ENCODE measurements at regions not wholly inside any gene's neighbourhood (a gene's known extent, or its start where the extent isn't known, plus 50 kb on each side); places are given as distances from the start of the nearest gene placed in this dataset.

DNA sequence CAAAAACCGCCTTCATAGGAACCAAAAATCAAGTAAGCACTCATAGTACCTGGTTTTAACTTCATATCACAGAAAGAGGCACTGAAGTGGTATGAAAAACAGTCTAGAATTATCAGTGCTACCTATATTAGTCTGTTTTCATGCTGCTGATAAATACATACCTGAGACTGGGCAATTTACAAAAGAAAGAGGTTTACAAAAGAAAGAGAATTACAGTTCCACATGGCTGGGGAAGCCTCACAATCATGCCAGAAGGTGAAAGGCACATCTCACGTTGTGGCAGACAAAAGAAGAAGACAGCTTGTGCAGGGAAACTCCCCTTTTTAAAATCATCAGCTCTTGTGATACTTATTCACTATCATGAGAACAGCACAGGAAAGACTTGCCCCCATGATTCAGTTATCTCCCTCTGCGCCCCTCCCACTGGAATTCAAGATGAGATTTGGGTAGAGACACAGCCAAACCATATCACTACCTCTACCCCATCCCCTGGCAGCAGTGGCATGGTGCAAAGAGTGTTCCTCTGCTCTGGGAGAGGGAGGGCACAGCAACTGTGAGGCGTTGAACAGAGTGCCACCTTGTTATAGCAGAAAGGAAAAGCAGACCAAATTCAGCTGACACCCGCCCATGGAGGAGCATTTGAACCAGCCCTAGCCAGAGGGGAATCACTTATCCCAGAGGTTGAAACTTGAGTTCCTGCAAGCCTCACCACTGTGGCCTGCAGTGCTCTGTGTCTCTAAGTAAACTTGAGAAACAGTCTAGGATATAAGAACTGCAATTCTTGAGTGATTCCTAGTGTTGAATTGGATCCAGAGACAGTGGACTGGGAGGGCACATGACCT is 61.9 kb upstream of the PTPRZ1 start:
- DNase-seq: no peak
- Histone ChIP-seq H3K4me1 (no peaks in the 10 kb centered on the region), H3K4me3 (no peak overlapping the region), H3K27ac (no peak overlapping the region), H3K27me3 (no peaks in the 10 kb centered on the region), H3K36me3 (no peaks in the 10 kb centered on the region), H3K9me3 (peaks cover 0 to 4% (median 0%) of the 10 kb centered on the region in 4 donors)
- TF ChIP-seq, protein P1, sequence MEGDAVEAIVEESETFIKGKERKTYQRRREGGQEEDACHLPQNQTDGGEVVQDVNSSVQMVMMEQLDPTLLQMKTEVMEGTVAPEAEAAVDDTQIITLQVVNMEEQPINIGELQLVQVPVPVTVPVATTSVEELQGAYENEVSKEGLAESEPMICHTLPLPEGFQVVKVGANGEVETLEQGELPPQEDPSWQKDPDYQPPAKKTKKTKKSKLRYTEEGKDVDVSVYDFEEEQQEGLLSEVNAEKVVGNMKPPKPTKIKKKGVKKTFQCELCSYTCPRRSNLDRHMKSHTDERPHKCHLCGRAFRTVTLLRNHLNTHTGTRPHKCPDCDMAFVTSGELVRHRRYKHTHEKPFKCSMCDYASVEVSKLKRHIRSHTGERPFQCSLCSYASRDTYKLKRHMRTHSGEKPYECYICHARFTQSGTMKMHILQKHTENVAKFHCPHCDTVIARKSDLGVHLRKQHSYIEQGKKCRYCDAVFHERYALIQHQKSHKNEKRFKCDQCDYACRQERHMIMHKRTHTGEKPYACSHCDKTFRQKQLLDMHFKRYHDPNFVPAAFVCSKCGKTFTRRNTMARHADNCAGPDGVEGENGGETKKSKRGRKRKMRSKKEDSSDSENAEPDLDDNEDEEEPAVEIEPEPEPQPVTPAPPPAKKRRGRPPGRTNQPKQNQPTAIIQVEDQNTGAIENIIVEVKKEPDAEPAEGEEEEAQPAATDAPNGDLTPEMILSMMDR (IDR thresholded peaks at IDR 0.05): no peak
- no peak for TF ChIP-seq POLR2A (IDR thresholded peaks at IDR 0.05)

DNA sequence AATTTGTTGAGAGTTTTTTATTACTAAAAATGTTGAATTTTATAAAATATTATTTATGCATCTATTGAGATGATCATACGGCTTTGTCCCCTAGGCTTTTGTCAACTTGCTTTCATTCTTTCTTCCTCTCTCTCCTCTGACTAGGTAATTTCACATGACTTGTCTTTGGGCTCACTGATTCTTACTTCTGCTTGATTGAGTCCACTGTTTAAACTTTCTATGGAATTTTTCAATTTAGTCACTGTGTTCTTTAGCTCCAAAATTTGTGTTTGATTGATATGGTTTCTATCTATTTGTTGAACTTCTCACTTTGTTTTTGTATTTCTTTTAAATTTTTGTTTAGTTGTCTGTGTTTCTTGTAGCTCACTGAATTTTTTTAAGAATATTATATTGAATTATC is 65.9 kb upstream of the PTPRZ1 start:
- DNase-seq: no peak
- Histone ChIP-seq H3K4me3 (no peak overlapping the region), H3K36me3 (no peaks in the 10 kb centered on the region), H3K27ac (no peak overlapping the region), H3K27me3 (no peaks in the 10 kb centered on the region), H3K9me3 (peaks cover 0 to 4% (median 0%) of the 10 kb centered on the region in 4 donors), H3K4me1 (no peaks in the 10 kb centered on the region)
- TF ChIP-seq POLR2A (IDR thresholded peaks at IDR 0.05): no peak
- TF ChIP-seq, protein P1 (IDR thresholded peaks at IDR 0.05): no peak

DNA sequence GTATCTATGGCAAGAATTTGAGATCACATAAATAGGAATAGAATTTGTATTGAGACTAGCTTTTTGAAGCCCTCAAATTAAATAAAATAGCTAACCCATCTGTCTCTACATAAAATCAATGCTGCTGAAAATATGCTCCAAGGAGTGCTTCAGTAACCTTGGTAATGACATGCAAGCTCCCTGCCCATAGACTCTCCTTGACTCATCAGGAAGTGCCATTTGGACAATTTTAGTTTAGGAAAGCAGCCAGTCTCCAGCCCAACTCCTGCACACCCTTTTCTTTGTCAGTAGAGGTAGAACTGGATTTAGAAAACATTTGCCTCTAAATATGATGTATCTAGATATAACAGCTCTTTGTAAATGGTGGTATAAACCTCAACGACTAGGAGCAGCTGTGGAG is 69.9 kb upstream of the PTPRZ1 start:
- Histone ChIP-seq H3K4me1 (no peaks in the 10 kb centered on the region), H3K27ac (no peak overlapping the region), H3K4me3 (no peak overlapping the region), H3K27me3 (no peaks in the 10 kb centered on the region), H3K36me3 (no peaks in the 10 kb centered on the region), H3K9me3 (peaks cover 0 to 4% (median 0%) of the 10 kb centered on the region in 4 donors)
- TF ChIP-seq, protein P1 (IDR thresholded peaks at IDR 0.05): no peak
- no peak for TF ChIP-seq POLR2A (IDR thresholded peaks at IDR 0.05)
- DNase-seq: no peak

DNA sequence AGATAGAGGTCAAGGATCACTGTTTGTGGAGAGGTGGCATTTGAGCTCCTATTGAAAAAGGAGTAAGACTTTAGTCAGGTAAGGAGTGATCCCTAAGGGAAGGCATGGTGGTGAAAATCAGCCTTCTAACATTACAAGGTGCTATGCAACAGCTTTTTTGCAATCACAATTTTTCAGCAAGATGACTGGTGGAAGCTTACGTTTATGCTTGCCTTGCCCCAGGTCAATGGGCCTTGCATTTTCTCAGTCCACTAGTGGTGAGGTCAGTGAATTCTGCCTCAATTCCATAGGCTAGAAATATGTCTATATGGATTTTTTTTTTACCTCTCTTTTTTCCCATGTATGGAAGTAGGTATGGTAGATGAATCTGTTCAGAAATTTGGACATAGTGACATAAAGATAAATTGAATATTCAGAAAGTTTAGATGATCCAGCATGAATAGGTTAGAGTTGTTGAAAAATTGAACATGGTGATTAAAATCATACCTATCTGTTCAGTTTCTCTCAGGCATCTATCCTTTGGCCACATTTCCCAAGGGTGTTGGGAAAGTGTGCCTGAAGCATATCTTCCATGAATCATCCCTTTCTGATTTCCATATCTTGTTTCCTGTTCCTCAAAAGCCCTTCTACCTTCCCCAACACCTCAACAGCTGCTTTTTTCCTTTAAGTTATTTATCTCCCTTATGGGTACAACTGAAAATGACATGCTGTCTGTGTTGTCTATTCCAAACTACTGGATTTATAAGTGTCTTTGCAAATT is 71.9 kb upstream of the PTPRZ1 start:
- H3K27ac ChIP-seq: no peak overlapping the region
- H3K4me1 ChIP-seq: no peaks in the 10 kb centered on the region
- no peaks in the 10 kb centered on the region for H3K36me3 ChIP-seq
- no peaks in the 10 kb centered on the region for H3K27me3 ChIP-seq
- H3K9me3 ChIP-seq: no peaks in the 10 kb centered on the region
- no peak overlapping the region for H3K4me3 ChIP-seq
- TF ChIP-seq, protein P1 (IDR thresholded peaks at IDR 0.05): no peak
- no peak for TF ChIP-seq POLR2A (IDR thresholded peaks at IDR 0.05)
- no peak for DNase-seq

DNA sequence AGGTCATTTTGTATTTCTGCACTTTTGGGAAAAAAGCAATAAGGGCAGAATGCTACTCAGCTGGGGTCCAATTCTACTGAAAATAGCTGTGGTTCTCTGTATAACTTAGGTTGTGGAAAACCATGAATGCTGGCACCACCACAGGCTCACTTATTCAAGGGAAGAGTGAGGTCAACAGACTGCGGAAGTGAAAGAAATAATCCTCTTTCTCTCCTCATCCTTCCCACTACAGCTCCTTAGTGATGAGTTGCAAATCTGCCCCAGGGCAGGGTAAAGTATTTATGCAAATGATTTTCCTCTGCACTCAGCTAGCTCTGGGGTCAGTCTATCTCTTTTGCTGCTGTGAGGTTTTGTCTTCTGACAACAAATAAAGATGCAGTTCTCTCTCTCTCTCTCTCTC is 74.1 kb upstream of the PTPRZ1 start:
- no peaks in the 10 kb centered on the region for H3K4me1 ChIP-seq
- no peaks in the 10 kb centered on the region for H3K36me3 ChIP-seq
- no peak for TF ChIP-seq POLR2A (IDR thresholded peaks at IDR 0.05)
- TF ChIP-seq, protein P1 (IDR thresholded peaks at IDR 0.05): no peak
- no peak overlapping the region for H3K4me3 ChIP-seq
- H3K9me3 ChIP-seq: no peaks in the 10 kb centered on the region
- no peaks in the 10 kb centered on the region for H3K27me3 ChIP-seq
- H3K27ac ChIP-seq: no peak overlapping the region
- no peak for DNase-seq

Measured in Peyer's patch (tissue), 4 donors.